ENCODE measurements at regions not wholly inside any gene's neighbourhood (a gene's known extent, or its start where the extent isn't known, plus 50 kb on each side); places are given as distances from the start of the nearest gene placed in this dataset.

- no peak for TF ChIP-seq CTCF (IDR thresholded peaks at IDR 0.05; ENCODE audit: low read depth, low read length)
Observed at GRCh38 chr2:7471185-7471584, 554.0 kb downstream of the RNF144A start.

GRCh38 chr2:7472465-7472864 is 555.3 kb downstream of the RNF144A start:
- TF ChIP-seq CTCF (IDR thresholded peaks at IDR 0.05; ENCODE audit: low read depth, low read length): no peak
- H3K4me3 ChIP-seq (ENCODE audit: low read depth, low read length): no peak overlapping the region

More at GRCh38 chr2:7471185-7471584, 554.0 kb downstream of the RNF144A start:
- H3K4me3 ChIP-seq (ENCODE audit: low read depth, low read length): no peak overlapping the region

GRCh38 chr2:7473135-7473771 is 556.0 kb downstream of the RNF144A start:
- no peak for TF ChIP-seq CTCF (IDR thresholded peaks at IDR 0.05; ENCODE audit: low read depth, low read length)
- H3K4me3 ChIP-seq (ENCODE audit: low read depth, low read length): no peak overlapping the region

- TF ChIP-seq CTCF (IDR thresholded peaks at IDR 0.05; ENCODE audit: low read depth, low read length): no peak
- no peak overlapping the region for H3K4me3 ChIP-seq (ENCODE audit: low read depth, low read length)
Observed at GRCh38 chr2:7476371-7476770, 559.2 kb downstream of the RNF144A start.

GRCh38 chr2:7479603-7480002 is 562.4 kb downstream of the RNF144A start:
- no peak overlapping the region for H3K4me3 ChIP-seq (ENCODE audit: low read depth, low read length)
- TF ChIP-seq CTCF (IDR thresholded peaks at IDR 0.05; ENCODE audit: low read depth, low read length): no peak

GRCh38 chr2:7480431-7480830 is 563.2 kb downstream of the RNF144A start:
- H3K4me3 ChIP-seq (ENCODE audit: low read depth, low read length): no peak overlapping the region
- no peak for TF ChIP-seq CTCF (IDR thresholded peaks at IDR 0.05; ENCODE audit: low read depth, low read length)

- no peak overlapping the region for H3K4me3 ChIP-seq (ENCODE audit: low read depth, low read length)
- no peak for TF ChIP-seq CTCF (IDR thresholded peaks at IDR 0.05; ENCODE audit: low read depth, low read length)
Observed at GRCh38 chr2:7490672-7491071, 573.5 kb downstream of the RNF144A start.
